ENCODE measurements at regions not wholly inside any gene's neighbourhood (a gene's known extent, or its start where the extent isn't known, plus 50 kb on each side); places are given as distances from the start of the nearest gene placed in this dataset.
"Not testable (repeated sequence)": the region's sequence is repeated elsewhere in the genome, so short reads cannot be mapped to it uniquely, and the experiment has no call there.

GRCh38 chr16:15204571-15204970, 110.5 kb upstream of the RRN3 start:
- not testable (repeated sequence) for H3K79me2 ChIP-seq (ENCODE audit: insufficient read depth, low read length); FAIRE-seq; H3K4me2 ChIP-seq (ENCODE audit: low read length); H3K4me3 Mint-ChIP-seq (ENCODE audit: unreplicated experiment); H3K27me3 ChIP-seq (ENCODE audit: insufficient read depth, low read length); H3K27me3 Mint-ChIP-seq (ENCODE audit: low read depth, unreplicated experiment); H3K4me1 ChIP-seq (ENCODE audit: insufficient read depth, low read length); H4K20me1 ChIP-seq (ENCODE audit: insufficient read depth, low read length); H3K36me3 Mint-ChIP-seq (ENCODE audit: low read depth, unreplicated experiment); H3K27ac ChIP-seq (ENCODE audit: low read depth, low read length); DNase-seq (ENCODE audit: low read depth); H3K9ac ChIP-seq (ENCODE audit: low read length); H3K4me1 Mint-ChIP-seq (ENCODE audit: low read depth, unreplicated experiment); H3K27ac Mint-ChIP-seq (ENCODE audit: unreplicated experiment); H3K36me3 ChIP-seq (ENCODE audit: insufficient read depth, low read length); H3K4me3 ChIP-seq (ENCODE audit: insufficient read depth, low read depth, low read length); H3K9me3 Mint-ChIP-seq (ENCODE audit: unreplicated experiment); H3K9me3 ChIP-seq (ENCODE audit: insufficient read depth, low read depth, low read length); H2AFZ ChIP-seq (ENCODE audit: low read depth, low read length)

DNA sequence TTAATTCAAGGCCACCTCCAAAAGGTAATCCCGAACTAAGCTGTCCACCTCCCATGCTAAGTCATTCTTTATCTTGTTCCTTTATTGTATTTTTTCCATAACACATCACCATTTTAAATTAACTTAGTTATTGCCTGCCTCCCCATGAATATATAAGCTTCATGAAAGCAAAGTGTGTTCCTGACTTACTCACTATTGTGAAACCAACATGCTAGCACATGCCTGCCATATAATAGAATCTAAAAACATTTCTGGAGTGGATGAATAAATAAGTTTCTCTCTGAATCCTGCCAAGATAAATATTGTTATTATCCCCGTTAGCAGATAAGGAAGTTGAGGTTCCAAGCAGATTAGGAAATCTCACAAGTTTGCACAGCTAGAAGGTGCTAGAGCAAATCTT, 98.7 kb upstream of the RRN3 start:
- H3K27me3 ChIP-seq (ENCODE audit: insufficient read depth, low read length); H3K9me3 ChIP-seq (ENCODE audit: insufficient read depth, low read depth, low read length); H4K20me1 ChIP-seq (ENCODE audit: insufficient read depth, low read length); H3K4me3 Mint-ChIP-seq (ENCODE audit: unreplicated experiment); H3K36me3 ChIP-seq (ENCODE audit: insufficient read depth, low read length); H3K9me3 Mint-ChIP-seq (ENCODE audit: unreplicated experiment); H3K27ac Mint-ChIP-seq (ENCODE audit: unreplicated experiment); H3K27me3 Mint-ChIP-seq (ENCODE audit: low read depth, unreplicated experiment); H3K4me1 ChIP-seq (ENCODE audit: insufficient read depth, low read length); H3K4me2 ChIP-seq (ENCODE audit: low read length); H3K79me2 ChIP-seq (ENCODE audit: insufficient read depth, low read length); H3K4me1 Mint-ChIP-seq (ENCODE audit: low read depth, unreplicated experiment); H3K4me3 ChIP-seq (ENCODE audit: insufficient read depth, low read depth, low read length); H3K36me3 Mint-ChIP-seq (ENCODE audit: low read depth, unreplicated experiment); FAIRE-seq; H3K27ac ChIP-seq (ENCODE audit: low read depth, low read length); H2AFZ ChIP-seq (ENCODE audit: low read depth, low read length); H3K9ac ChIP-seq (ENCODE audit: low read length): not testable (repeated sequence)
- DNase-seq (ENCODE audit: low read depth) = peak; percentile 0

DNA sequence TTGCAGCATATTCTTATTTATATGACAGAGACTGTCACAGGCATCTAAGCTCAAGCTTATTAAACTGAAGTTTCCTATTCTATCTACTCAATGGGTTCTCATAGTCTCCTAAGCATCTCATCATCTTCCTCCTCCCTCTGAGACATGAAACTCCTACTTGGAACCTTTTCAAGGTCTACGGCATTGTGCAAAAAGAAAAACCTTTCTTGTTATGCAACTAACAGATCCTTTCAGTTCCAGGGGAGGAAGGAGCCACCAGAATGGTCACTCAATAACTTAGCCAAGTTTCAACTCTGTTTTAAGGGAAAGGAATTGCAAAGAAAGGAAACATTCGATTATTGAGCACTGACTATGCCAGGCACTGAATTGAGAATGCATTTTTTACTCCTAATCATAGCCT, 98.1 kb upstream of the RRN3 start:
- not testable (repeated sequence) for H3K4me1 Mint-ChIP-seq (ENCODE audit: low read depth, unreplicated experiment); H3K27ac ChIP-seq (ENCODE audit: low read depth, low read length); H3K9me3 Mint-ChIP-seq (ENCODE audit: unreplicated experiment); H3K4me2 ChIP-seq (ENCODE audit: low read length); H4K20me1 ChIP-seq (ENCODE audit: insufficient read depth, low read length); H3K9me3 ChIP-seq (ENCODE audit: insufficient read depth, low read depth, low read length); H3K36me3 ChIP-seq (ENCODE audit: insufficient read depth, low read length); H3K36me3 Mint-ChIP-seq (ENCODE audit: low read depth, unreplicated experiment); H3K9ac ChIP-seq (ENCODE audit: low read length); H3K27me3 ChIP-seq (ENCODE audit: insufficient read depth, low read length); H3K79me2 ChIP-seq (ENCODE audit: insufficient read depth, low read length); H3K27ac Mint-ChIP-seq (ENCODE audit: unreplicated experiment); H3K4me3 ChIP-seq (ENCODE audit: insufficient read depth, low read depth, low read length); FAIRE-seq; H2AFZ ChIP-seq (ENCODE audit: low read depth, low read length); DNase-seq (ENCODE audit: low read depth); H3K27me3 Mint-ChIP-seq (ENCODE audit: low read depth, unreplicated experiment); H3K4me3 Mint-ChIP-seq (ENCODE audit: unreplicated experiment); H3K4me1 ChIP-seq (ENCODE audit: insufficient read depth, low read length)

DNA sequence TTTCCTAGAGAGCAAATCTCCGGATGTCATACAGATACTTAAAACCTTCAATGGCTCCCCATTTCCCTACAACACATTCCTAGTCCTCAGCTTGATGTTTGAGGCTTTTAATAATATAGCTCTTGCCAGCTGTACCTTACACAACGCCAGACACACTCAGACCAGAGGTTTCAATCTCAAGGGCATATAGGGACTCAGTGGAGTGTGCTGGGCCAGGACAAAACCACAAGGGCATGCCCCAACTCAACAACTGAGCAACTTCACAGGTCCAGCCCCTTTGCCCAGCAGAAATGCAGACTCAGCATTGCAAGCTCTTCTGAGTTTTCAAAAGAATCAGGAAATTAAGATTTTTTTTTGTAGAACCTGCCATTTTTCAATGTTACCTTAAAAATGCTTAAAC, 95.4 kb upstream of the RRN3 start:
- H3K9me3 ChIP-seq (ENCODE audit: insufficient read depth, low read depth, low read length); H3K36me3 ChIP-seq (ENCODE audit: insufficient read depth, low read length); H3K4me1 Mint-ChIP-seq (ENCODE audit: low read depth, unreplicated experiment); H4K20me1 ChIP-seq (ENCODE audit: insufficient read depth, low read length); H3K4me3 ChIP-seq (ENCODE audit: insufficient read depth, low read depth, low read length); H3K4me1 ChIP-seq (ENCODE audit: insufficient read depth, low read length); DNase-seq (ENCODE audit: low read depth); H3K36me3 Mint-ChIP-seq (ENCODE audit: low read depth, unreplicated experiment); H3K79me2 ChIP-seq (ENCODE audit: insufficient read depth, low read length); H3K4me3 Mint-ChIP-seq (ENCODE audit: unreplicated experiment); H2AFZ ChIP-seq (ENCODE audit: low read depth, low read length); H3K4me2 ChIP-seq (ENCODE audit: low read length); H3K27me3 ChIP-seq (ENCODE audit: insufficient read depth, low read length); H3K9me3 Mint-ChIP-seq (ENCODE audit: unreplicated experiment); H3K27ac ChIP-seq (ENCODE audit: low read depth, low read length); H3K27me3 Mint-ChIP-seq (ENCODE audit: low read depth, unreplicated experiment); FAIRE-seq; H3K27ac Mint-ChIP-seq (ENCODE audit: unreplicated experiment); H3K9ac ChIP-seq (ENCODE audit: low read length): not testable (repeated sequence)

Data from astrocyte (in vitro differentiated cells and primary cell).